Right lobe of liver (tissue), 6 donors: ENCODE measurements at regions not wholly inside any gene's neighbourhood (a gene's known extent, or its start where the extent isn't known, plus 50 kb on each side); places are given as distances from the start of the nearest gene placed in this dataset.
A peak's percentile ranks its signal among the peaks of the same experiment; 100 is the strongest.

Source experiments
- ATAC-seq, 4 donors: fragments of 200-7000 bp; cut with Tn5 transposase; one replicate each; pipeline ENCODE4 v1.9.1; 2020; ENCODE audit warnings: mild to moderate bottlenecking in 4 of 4, moderate library complexity in 4 of 4
- DNase-seq, 3 donors: peaks; one replicate each; pipeline ENCODE4 v3.0.0-alpha.2; 2020
- H3K27ac ChIP-seq, 3 donors: fragments of 200-600 bp; one replicate each; pipeline ENCODE4 v1.8.0; 2022
- H3K27me3 ChIP-seq, 2 donors: fragments of 200-600 bp; one replicate each; pipeline ENCODE4 v1.8.0; 2022
- H3K36me3 ChIP-seq, 4 donors: fragments of 200-600 bp; sonication (generic) in 1 of 4; one replicate each; pipeline versions ENCODE4 v1.5.1 to v1.8.0; 2017 to 2022; ENCODE audit warnings: control low read depth in 1 of 4
- H3K4me1 ChIP-seq, 4 donors: fragments of 200-600 bp; sonication (generic) in 1 of 4; one replicate each; pipeline versions ENCODE4 v1.5.1 to v1.8.0; 2017 to 2022; ENCODE audit warnings: control low read depth in 1 of 4
- H3K4me3 ChIP-seq, 3 donors: fragments of 200-600 bp; one replicate each; pipeline ENCODE4 v1.8.0; 2022
- H3K9me3 ChIP-seq, 4 donors: fragments of 200-600 bp; sonication (generic) in 1 of 4; one replicate each; pipeline versions ENCODE4 v1.5.1 to v1.8.0; 2017 to 2022; ENCODE audit warnings: control low read depth in 1 of 4
- CTCF ChIP-seq, 4 donors: fragments of 200-600 bp in 3 of 4; fragments of 450-650 bp in 1 of 4; IDR thresholded peaks; one replicate each; pipeline versions ENCODE4 v1.5.1 to v1.8.0; 2016 to 2022; ENCODE audit warnings: antibody characterized with exemption in 4 of 4, mild to moderate bottlenecking in 2 of 4
- POLR2A ChIP-seq: fragments of 450-650 bp; IDR thresholded peaks from one replicate; pipeline ENCODE4 v1.6.1; 2017; ENCODE audit warnings: antibody characterized with exemption, mild to moderate bottlenecking
- WGBS: methylation state at CpG from one replicate; pipeline ENCODE4 v1.1.6; 2018; ENCODE audit warnings: low coverage, low lambda C conversion rate; ENCODE audit not compliant: insufficient coverage; ENCODE audit errors: missing lambda C conversion rate; 5-methylcytosine and 5-hydroxymethylcytosine counted together
- intact Hi-C, 2 donors: fragments of 100-400 bp; cut with DNase I; formaldehyde crosslinking; loops; one replicate each; pipeline versions ENCODE4 v1.11.2 to v1.14.1; 2022
- donor health status: DM: no; HTN: yes; CAD: no.
- donor health status: DM: no; HTN: no; CAD: no.
- donor health status: DM: no; HTN: no; CAD: no.
- donor health status: DM: no; HTN: yes; CAD: no.
- donor health status: DM: no; HTN: yes; CAD: no.

DNA sequence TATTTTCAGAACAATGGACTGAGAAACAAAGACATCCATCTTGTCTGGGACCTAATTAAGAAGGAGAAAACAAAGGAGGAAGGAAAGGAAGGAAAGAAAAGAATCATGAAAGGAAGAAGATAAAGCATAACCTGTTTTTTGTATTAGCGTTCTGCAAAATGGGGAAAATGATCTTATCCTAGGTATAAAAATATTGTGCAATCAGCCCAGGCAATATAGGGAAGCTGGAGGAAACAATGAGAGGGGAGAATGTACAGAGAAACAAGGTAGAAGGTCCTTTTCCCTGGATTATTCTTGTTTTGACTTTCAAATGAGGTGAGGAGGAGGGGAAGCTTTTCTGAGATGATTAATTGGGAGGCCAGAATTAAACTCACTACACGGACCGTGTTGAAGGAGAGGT, 177.9 kb downstream of the COX7C start:
- no peaks in the 10 kb centered on the region for H3K36me3 ChIP-seq
- H3K4me3 ChIP-seq: no peak overlapping the region
- H3K9me3 ChIP-seq: no peaks in the 10 kb centered on the region
- H3K27me3 ChIP-seq: no peaks in the 10 kb centered on the region
- H3K27ac ChIP-seq: no peak overlapping the region
- 34% methylated on average over 3 of the region's 3 CpGs for WGBS
- no peak for TF ChIP-seq POLR2A
- no peak for TF ChIP-seq CTCF (IDR thresholded peaks at IDR 0.05)
- ATAC-seq (no peak), DNase-seq (no peak)
- no peaks in the 10 kb centered on the region for H3K4me1 ChIP-seq
- intact Hi-C loops: no loop called here

DNA sequence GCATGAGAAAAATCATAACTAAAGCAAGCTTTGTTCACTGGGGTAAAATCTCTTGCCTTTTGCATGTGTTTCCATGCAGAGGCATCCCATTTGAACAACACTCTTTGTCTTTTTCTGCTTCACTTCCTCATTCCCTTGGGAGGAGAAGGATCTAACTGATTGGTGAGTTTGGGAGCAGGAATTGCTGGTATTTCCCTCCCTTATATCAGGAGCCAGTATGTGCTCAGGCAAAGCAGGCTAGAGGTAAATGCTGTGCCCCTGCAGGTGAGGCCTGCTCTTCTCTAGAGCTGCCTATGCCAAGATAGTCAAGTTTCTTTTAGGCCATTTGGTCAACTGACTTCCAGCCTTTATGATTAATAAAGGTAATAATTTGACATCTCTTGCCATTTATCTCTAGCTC, 179.9 kb downstream of the COX7C start:
- TF ChIP-seq POLR2A (no peak), CTCF (IDR thresholded peaks at IDR 0.05) (no peak)
- no peak overlapping the region for H3K4me3 ChIP-seq
- H3K4me1 ChIP-seq: no peaks in the 10 kb centered on the region
- ATAC-seq (no peak), DNase-seq (no peak)
- H3K9me3 ChIP-seq: no peaks in the 10 kb centered on the region
- intact Hi-C loops: no loop called here
- H3K27ac ChIP-seq: no peak overlapping the region
- H3K36me3 ChIP-seq: no peaks in the 10 kb centered on the region
- no peaks in the 10 kb centered on the region for H3K27me3 ChIP-seq

GRCh38 chr5:86806206-86806605, 188.5 kb downstream of the COX7C start:
- WGBS: 27% methylated on average over 1 of the region's 1 CpG
- intact Hi-C loops: no loop called here
- peak in 2 of 4 donors; percentile 17 to 76 for ATAC-seq

GRCh38 chr5:86807046-86808031, 189.6 kb downstream of the COX7C start:
- Histone ChIP-seq H3K27ac (no peak overlapping the region), H3K36me3 (no peaks in the 10 kb centered on the region), H3K9me3 (no peaks in the 10 kb centered on the region), H3K4me3 (no peak overlapping the region), H3K27me3 (no peaks in the 10 kb centered on the region), H3K4me1 (no peaks in the 10 kb centered on the region)
- intact Hi-C loops: no loop called here
- DNase-seq (no peak), ATAC-seq (no peak)
- TF ChIP-seq CTCF (IDR thresholded peaks at IDR 0.05): no peak
- TF ChIP-seq POLR2A: no peak
- 53% methylated on average over 3 of the region's 3 CpGs for WGBS

More at GRCh38 chr5:86806206-86806605, 188.5 kb downstream of the COX7C start:
- Histone ChIP-seq H3K4me1 (no peaks in the 10 kb centered on the region), H3K36me3 (no peaks in the 10 kb centered on the region), H3K9me3 (no peaks in the 10 kb centered on the region), H3K4me3 (no peak overlapping the region), H3K27ac (no peak overlapping the region), H3K27me3 (no peaks in the 10 kb centered on the region)
- DNase-seq: no peak
- TF ChIP-seq POLR2A (no peak), CTCF (IDR thresholded peaks at IDR 0.05) (no peak)
